ENCODE measurements at regions not wholly inside any gene's neighbourhood (a gene's known extent, or its start where the extent isn't known, plus 50 kb on each side); places are given as distances from the start of the nearest gene placed in this dataset.
A peak's percentile ranks its signal among the peaks of the same experiment; 100 is the strongest.

GRCh38 chr20:63056236-63057170, 49.7 kb upstream of the BHLHE23 start:
- H3K4me3 ChIP-seq (ENCODE audit: low read depth, low read length) = no peak overlapping the region
- peak; percentile 15 for DNase-seq (ENCODE audit: low read depth)
- peak; percentile 75 for TF ChIP-seq CTCF (conservative IDR thresholded peaks at IDR 0.05; ENCODE audit: low read depth, low read length)
